ENCODE measurements at regions not wholly inside any gene's neighbourhood (a gene's known extent, or its start where the extent isn't known, plus 50 kb on each side); places are given as distances from the start of the nearest gene placed in this dataset.
"Not testable (repeated sequence)": the region's sequence is repeated elsewhere in the genome, so short reads cannot be mapped to it uniquely, and the experiment has no call there.

DNA sequence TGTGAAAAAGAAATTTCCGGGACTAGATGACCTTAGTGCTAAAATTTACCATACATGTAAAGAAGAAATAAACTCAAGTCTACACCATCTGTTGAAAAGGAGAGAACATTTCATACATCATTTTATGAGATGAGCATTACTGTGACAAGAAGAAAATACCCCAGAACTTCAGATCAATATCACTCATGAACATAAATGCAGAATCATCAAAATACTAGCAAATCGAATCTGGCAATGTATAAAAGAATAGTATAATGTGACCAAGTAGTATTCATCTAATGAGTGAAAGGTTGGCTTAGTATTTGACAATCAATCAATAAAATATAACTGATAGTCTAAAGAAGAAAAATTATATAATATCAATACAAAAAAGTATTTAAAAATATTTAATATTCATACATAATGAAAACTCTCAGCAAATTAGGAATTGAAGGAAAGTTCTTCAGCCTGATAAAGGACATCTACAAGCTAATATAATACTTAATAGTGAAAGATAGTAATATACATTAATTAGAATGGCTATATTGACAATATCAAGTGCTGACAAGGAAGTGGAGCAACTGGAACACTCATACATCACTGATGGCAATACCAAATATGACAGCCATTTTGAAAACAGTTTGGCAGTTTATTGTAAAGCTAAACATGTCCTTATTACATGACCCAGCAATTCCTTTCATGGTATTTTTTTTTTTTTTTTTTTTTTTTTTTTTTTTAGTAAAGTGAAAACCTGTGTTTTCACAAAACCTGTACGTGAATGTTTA, 231.4 kb upstream of the ZEB2 start:
- no peaks in the 10 kb centered on the region for H3K4me1 ChIP-seq (ENCODE audit: control insufficient read depth in 3 of 3, insufficient read depth in 3 of 3, low read length in 3 of 3)
- H3K27ac ChIP-seq (ENCODE audit: low read depth, low read length), result no peak overlapping the region
- no peak overlapping the region for H3K4me3 ChIP-seq (ENCODE audit: low read length in 3 of 3)
- H3K27me3 ChIP-seq (ENCODE audit: control insufficient read depth in 3 of 3, insufficient read depth in 3 of 3, low read length in 3 of 3), result no peaks in the 10 kb centered on the region
- H3K9me3 ChIP-seq (ENCODE audit: control insufficient read depth in 3 of 3, low read length in 3 of 3), result peaks cover 3 to 4% (median 4%) of the 10 kb centered on the region in 3 donors
- H3K9ac ChIP-seq (ENCODE audit: low read depth in 1 of 3, low read length in 3 of 3), result no peak overlapping the region
- H3K36me3 ChIP-seq (ENCODE audit: control insufficient read depth in 3 of 3, insufficient read depth in 3 of 3, low read length in 3 of 3), result no peaks in the 10 kb centered on the region

DNA sequence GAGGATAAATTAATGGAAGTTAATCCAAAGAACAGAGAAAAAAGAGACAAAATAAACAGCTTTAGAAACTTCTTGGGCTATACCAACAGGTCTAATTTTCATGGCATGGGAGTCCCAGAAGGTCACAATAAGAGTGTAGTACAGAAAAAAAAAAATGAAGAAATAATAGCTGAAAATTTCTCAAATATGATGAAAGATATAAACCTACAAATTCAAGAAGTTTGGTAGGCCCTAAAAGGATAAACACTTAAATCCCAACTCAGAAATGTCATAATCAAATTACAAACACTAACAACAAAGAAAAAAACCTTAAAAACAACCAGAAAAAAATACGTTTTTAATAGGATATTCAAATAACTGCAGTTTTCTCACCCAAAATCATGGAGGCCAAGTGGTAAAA, 229.3 kb upstream of the ZEB2 start:
- Histone ChIP-seq H3K27ac (ENCODE audit: low read depth, low read length) (no peak overlapping the region), H3K27me3 (ENCODE audit: control insufficient read depth in 3 of 3, insufficient read depth in 3 of 3, low read length in 3 of 3) (no peaks in the 10 kb centered on the region), H3K9ac (ENCODE audit: low read depth in 1 of 3, low read length in 3 of 3) (no peak overlapping the region), H3K9me3 (ENCODE audit: control insufficient read depth in 3 of 3, low read length in 3 of 3) (peaks cover 3 to 6% (median 4%) of the 10 kb centered on the region in 3 donors), H3K4me3 (ENCODE audit: low read length in 3 of 3) (no peak overlapping the region), H3K4me1 (ENCODE audit: control insufficient read depth in 3 of 3, insufficient read depth in 3 of 3, low read length in 3 of 3) (no peaks in the 10 kb centered on the region), H3K36me3 (ENCODE audit: control insufficient read depth in 3 of 3, insufficient read depth in 3 of 3, low read length in 3 of 3) (no peaks in the 10 kb centered on the region)

DNA sequence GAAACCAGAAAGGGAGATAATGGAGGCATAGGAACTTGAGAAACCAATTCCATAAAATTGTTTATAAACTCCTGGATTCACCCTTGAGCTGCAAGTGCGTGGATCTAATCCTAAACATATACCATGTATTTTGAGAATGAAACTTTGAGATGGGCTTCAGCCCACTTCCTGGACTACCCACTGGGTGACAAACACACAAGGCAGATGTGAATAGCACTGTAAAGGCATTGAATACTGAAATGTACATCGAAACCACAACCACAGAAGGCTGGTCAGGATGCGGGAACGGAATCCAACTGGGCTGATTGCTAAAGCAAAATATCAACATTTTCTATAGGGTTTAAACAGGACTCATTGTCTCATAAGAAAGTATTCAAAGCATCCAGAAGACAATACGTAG, 228.5 kb upstream of the ZEB2 start:
- H3K36me3 ChIP-seq (ENCODE audit: control insufficient read depth in 3 of 3, insufficient read depth in 3 of 3, low read length in 3 of 3), result no peaks in the 10 kb centered on the region
- H3K4me3 ChIP-seq (ENCODE audit: low read length in 3 of 3), result no peak overlapping the region
- no peak overlapping the region for H3K9ac ChIP-seq (ENCODE audit: low read depth in 1 of 3, low read length in 3 of 3)
- no peaks in the 10 kb centered on the region for H3K27me3 ChIP-seq (ENCODE audit: control insufficient read depth in 3 of 3, insufficient read depth in 3 of 3, low read length in 3 of 3)
- H3K4me1 ChIP-seq (ENCODE audit: control insufficient read depth in 3 of 3, insufficient read depth in 3 of 3, low read length in 3 of 3), result no peaks in the 10 kb centered on the region
- no peak overlapping the region for H3K27ac ChIP-seq (ENCODE audit: low read depth, low read length)
- H3K9me3 ChIP-seq (ENCODE audit: control insufficient read depth in 3 of 3, low read length in 3 of 3), result peaks cover 3 to 6% (median 4%) of the 10 kb centered on the region in 3 donors

DNA sequence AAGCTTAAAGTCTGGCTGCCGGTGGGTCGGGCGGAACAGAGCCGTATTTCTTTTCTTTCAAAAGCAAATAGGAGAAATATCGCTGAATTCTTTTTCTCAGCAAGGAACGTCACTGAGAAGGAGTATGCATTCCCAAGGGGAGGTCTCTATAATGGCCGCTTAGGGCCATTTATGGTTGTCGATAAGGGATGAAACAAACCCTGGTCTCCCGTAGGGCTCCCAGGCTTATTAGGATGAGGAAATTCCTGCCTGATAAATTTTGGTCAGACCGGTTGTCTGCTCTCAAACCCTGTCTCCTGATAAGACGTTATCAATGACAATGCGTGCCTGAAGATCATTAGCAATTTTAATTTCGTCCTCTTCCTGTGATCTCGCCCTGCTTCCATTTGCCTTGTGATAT, 227.7 kb upstream of the ZEB2 start:
- Histone ChIP-seq H3K9ac (ENCODE audit: low read depth in 1 of 3, low read length in 3 of 3) (no peak overlapping the region), H3K9me3 (ENCODE audit: control insufficient read depth in 3 of 3, low read length in 3 of 3) (peaks cover 3 to 6% (median 4%) of the 10 kb centered on the region in 3 donors), H3K4me1 (ENCODE audit: control insufficient read depth in 3 of 3, insufficient read depth in 3 of 3, low read length in 3 of 3) (no peaks in the 10 kb centered on the region), H3K27me3 (ENCODE audit: control insufficient read depth in 3 of 3, insufficient read depth in 3 of 3, low read length in 3 of 3) (no peaks in the 10 kb centered on the region), H3K4me3 (ENCODE audit: low read length in 3 of 3) (no peak overlapping the region), H3K36me3 (ENCODE audit: control insufficient read depth in 3 of 3, insufficient read depth in 3 of 3, low read length in 3 of 3) (no peaks in the 10 kb centered on the region), H3K27ac (ENCODE audit: low read depth, low read length) (no peak overlapping the region)

DNA sequence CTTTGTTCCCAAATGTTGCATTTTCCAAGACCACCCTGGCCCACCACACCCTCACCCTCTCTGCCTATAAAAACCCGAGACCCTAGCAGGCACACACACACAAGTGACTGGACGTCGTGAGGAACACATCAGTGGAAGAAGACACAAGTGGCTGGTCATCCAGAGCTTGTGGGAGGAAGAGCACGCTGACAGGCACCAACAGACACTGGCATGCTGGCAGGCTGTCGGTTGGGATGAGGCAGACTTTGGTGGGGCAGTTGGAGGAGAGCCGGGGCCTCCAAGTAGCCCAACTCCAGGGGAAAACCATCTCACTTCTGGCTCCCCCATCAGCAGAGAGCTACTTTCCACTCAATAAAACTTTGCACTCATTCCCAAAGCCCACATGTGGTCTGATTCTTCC, 225.5 kb upstream of the ZEB2 start:
- no peaks in the 10 kb centered on the region for H3K36me3 ChIP-seq (ENCODE audit: control insufficient read depth in 3 of 3, insufficient read depth in 3 of 3, low read length in 3 of 3)
- H3K9me3 ChIP-seq (ENCODE audit: control insufficient read depth in 3 of 3, low read length in 3 of 3), result peaks cover 3 to 6% (median 4%) of the 10 kb centered on the region in 3 donors

DNA sequence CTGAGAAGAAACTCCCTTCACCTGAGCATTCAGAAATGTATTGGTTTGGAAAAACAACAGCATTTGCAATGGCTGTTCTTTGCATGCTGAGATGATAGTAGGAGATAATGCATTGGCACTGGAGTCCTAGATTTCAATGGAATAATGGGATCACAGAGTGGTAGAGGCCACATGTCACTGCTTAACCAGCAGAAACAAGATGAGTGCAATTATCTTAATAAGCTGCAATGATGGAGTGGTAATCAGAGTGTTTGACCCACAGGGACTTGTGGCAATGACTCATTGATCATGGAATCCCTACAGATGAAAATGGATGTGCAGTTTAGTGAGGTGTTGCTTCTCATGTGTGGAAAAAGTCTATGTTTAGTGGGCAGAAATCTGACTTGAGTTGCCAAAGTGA, 218.8 kb upstream of the ZEB2 start:
- Histone ChIP-seq H3K27ac (ENCODE audit: low read depth, low read length) (no peak overlapping the region), H3K27me3 (ENCODE audit: control insufficient read depth in 3 of 3, insufficient read depth in 3 of 3, low read length in 3 of 3) (no peaks in the 10 kb centered on the region), H3K4me3 (ENCODE audit: low read length in 3 of 3) (no peak overlapping the region), H3K9me3 (ENCODE audit: control insufficient read depth in 3 of 3, low read length in 3 of 3) (no peaks in the 10 kb centered on the region), H3K36me3 (ENCODE audit: control insufficient read depth in 3 of 3, insufficient read depth in 3 of 3, low read length in 3 of 3) (no peaks in the 10 kb centered on the region), H3K9ac (ENCODE audit: low read depth in 1 of 3, low read length in 3 of 3) (no peak overlapping the region), H3K4me1 (ENCODE audit: control insufficient read depth in 3 of 3, insufficient read depth in 3 of 3, low read length in 3 of 3) (no peaks in the 10 kb centered on the region)

More for the DNA sequence above, 225.5 kb upstream of the ZEB2 start:
- Histone ChIP-seq H3K27ac (ENCODE audit: low read depth, low read length) (no peak overlapping the region), H3K4me1 (ENCODE audit: control insufficient read depth in 3 of 3, insufficient read depth in 3 of 3, low read length in 3 of 3) (no peaks in the 10 kb centered on the region), H3K9ac (ENCODE audit: low read depth in 1 of 3, low read length in 3 of 3) (no peak overlapping the region), H3K4me3 (ENCODE audit: low read length in 3 of 3) (no peak overlapping the region), H3K27me3 (ENCODE audit: control insufficient read depth in 3 of 3, insufficient read depth in 3 of 3, low read length in 3 of 3) (no peaks in the 10 kb centered on the region)

DNA sequence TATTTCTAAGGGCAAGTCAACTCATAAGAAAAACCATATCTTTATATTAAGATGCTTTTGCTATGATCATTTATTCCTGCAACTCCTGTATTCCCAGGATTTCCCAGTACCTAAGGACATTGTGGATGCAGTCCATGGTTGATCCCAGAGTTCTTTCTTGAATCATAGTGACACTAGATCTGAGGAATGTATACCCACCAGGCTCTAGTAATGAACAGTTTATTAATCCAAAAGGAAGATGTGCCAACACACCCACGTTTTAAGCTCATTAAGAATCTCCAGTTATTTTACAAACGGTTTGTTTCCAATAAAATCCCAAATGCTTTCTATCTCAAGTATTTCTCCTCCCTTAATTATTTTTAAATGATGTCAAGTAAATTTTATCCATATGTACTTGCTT, 210.8 kb upstream of the ZEB2 start:
- no peaks in the 10 kb centered on the region for H3K4me1 ChIP-seq (ENCODE audit: control insufficient read depth in 3 of 3, insufficient read depth in 3 of 3, low read length in 3 of 3)
- no peaks in the 10 kb centered on the region for H3K36me3 ChIP-seq (ENCODE audit: control insufficient read depth in 3 of 3, insufficient read depth in 3 of 3, low read length in 3 of 3)
- no peaks in the 10 kb centered on the region for H3K27me3 ChIP-seq (ENCODE audit: control insufficient read depth in 3 of 3, insufficient read depth in 3 of 3, low read length in 3 of 3)
- H3K27ac ChIP-seq (ENCODE audit: low read depth, low read length), result no peak overlapping the region
- H3K4me3 ChIP-seq (ENCODE audit: low read length in 3 of 3), result no peak overlapping the region
- no peak overlapping the region for H3K9ac ChIP-seq (ENCODE audit: low read depth in 1 of 3, low read length in 3 of 3)
- H3K9me3 ChIP-seq (ENCODE audit: control insufficient read depth in 3 of 3, low read length in 3 of 3), result no peaks in the 10 kb centered on the region

DNA sequence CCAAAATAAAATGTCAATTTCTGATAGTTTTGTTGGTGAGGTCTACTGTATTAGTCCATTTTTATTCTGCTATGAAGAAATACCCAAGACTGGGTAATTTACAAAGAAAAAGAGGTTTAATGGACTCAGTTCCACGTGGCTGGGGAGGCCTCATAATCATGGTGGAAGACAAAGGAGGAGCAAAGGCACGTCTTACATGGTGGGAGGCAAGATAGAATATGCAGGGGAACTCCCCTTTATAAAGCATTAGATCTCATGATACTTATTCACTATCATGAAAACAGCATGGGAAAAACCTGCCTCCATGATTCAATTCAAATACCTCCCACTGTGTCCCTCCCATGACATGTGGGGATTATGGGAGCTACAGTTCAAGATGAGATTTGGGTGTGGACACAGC, 204.5 kb upstream of the ZEB2 start:
- not testable (repeated sequence) for H3K9me3 ChIP-seq (ENCODE audit: control insufficient read depth in 3 of 3, low read length in 3 of 3); H3K9ac ChIP-seq (ENCODE audit: low read depth in 1 of 3, low read length in 3 of 3); H3K27me3 ChIP-seq (ENCODE audit: control insufficient read depth in 3 of 3, insufficient read depth in 3 of 3, low read length in 3 of 3); H3K4me3 ChIP-seq (ENCODE audit: low read length in 3 of 3); H3K36me3 ChIP-seq (ENCODE audit: control insufficient read depth in 3 of 3, insufficient read depth in 3 of 3, low read length in 3 of 3); H3K27ac ChIP-seq (ENCODE audit: low read depth, low read length); H3K4me1 ChIP-seq (ENCODE audit: control insufficient read depth in 3 of 3, insufficient read depth in 3 of 3, low read length in 3 of 3)

GRCh38 chr2:144718376-144718775, 198.5 kb upstream of the ZEB2 start:
- Histone ChIP-seq H3K27ac (ENCODE audit: low read depth, low read length) (no peak overlapping the region), H3K27me3 (ENCODE audit: control insufficient read depth in 3 of 3, insufficient read depth in 3 of 3, low read length in 3 of 3) (no peaks in the 10 kb centered on the region), H3K9me3 (ENCODE audit: control insufficient read depth in 3 of 3, low read length in 3 of 3) (no peaks in the 10 kb centered on the region), H3K4me1 (ENCODE audit: control insufficient read depth in 3 of 3, insufficient read depth in 3 of 3, low read length in 3 of 3) (no peaks in the 10 kb centered on the region), H3K4me3 (ENCODE audit: low read length in 3 of 3) (no peak overlapping the region), H3K36me3 (ENCODE audit: control insufficient read depth in 3 of 3, insufficient read depth in 3 of 3, low read length in 3 of 3) (no peaks in the 10 kb centered on the region), H3K9ac (ENCODE audit: low read depth in 1 of 3, low read length in 3 of 3) (no peak overlapping the region)

DNA sequence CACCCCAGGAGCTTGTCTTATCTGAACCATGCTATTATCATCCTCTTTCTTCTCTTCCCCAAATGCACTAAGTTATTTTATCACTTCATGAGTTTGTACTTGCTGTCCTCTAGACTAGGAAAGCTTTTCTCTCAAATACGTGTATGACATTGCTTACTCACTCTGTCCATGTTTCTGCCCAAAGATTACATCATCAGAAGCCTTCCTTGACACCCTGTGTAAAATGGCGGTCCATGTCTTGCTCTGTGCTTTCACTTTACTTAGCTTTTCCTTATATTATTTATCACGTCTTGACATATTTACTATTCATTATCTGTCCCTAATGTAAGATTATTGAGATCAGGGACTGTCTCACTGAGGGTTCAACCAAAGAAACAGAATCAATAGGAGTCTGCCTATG, 196.1 kb upstream of the ZEB2 start:
- H3K27me3 ChIP-seq (ENCODE audit: control insufficient read depth in 3 of 3, insufficient read depth in 3 of 3, low read length in 3 of 3), result no peaks in the 10 kb centered on the region
- H3K36me3 ChIP-seq (ENCODE audit: control insufficient read depth in 3 of 3, insufficient read depth in 3 of 3, low read length in 3 of 3), result no peaks in the 10 kb centered on the region
- H3K9me3 ChIP-seq (ENCODE audit: control insufficient read depth in 3 of 3, low read length in 3 of 3), result no peaks in the 10 kb centered on the region
- H3K27ac ChIP-seq (ENCODE audit: low read depth, low read length), result no peak overlapping the region
- H3K4me1 ChIP-seq (ENCODE audit: control insufficient read depth in 3 of 3, insufficient read depth in 3 of 3, low read length in 3 of 3), result no peaks in the 10 kb centered on the region
- no peak overlapping the region for H3K9ac ChIP-seq (ENCODE audit: low read depth in 1 of 3, low read length in 3 of 3)
- H3K4me3 ChIP-seq (ENCODE audit: low read length in 3 of 3), result no peak overlapping the region

Measured in skeletal muscle tissue (tissue), 3 donors.